ENCODE measurements at regions not wholly inside any gene's neighbourhood (a gene's known extent, or its start where the extent isn't known, plus 50 kb on each side); places are given as distances from the start of the nearest gene placed in this dataset.

GRCh38 chr7:36802459-36803135, 78.3 kb upstream of the AOAH start:
- DNase-seq (ENCODE audit: low spot score), result no peak

DNA sequence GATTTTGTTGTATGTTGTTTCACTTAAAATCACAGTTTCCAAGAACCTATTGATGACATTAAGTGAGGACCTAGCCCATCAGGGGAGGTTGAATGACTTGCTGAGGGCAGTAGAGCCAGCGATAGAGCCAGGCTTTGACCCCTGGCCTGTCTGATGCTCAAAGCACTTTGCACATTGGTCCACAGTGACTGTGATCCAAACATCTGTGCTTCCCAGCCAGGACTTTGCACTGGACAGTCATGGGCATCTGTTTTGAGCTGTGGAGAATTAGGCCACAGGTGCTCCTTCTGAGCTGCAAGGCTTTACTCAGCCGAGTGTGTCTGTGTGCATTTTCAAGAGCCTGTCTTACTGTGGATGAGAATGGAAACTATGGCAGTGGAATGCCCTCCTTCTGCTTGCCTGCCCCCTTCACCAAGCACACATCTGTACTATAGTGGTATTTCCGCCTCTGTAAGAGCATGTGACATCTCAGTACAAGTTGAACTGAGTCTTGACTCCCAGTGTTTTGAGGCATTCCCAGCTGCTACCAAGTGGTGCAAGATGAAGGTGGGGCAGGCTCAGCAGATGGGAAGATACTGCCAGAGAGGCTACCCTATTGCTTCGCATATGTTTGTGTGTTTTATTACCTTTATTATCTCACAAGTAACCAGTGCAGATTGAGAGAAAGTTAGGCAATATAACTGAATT, 72.7 kb upstream of the AOAH start:
- DNase-seq (ENCODE audit: low spot score), result no peak

GRCh38 chr7:36795451-36796021, 71.2 kb upstream of the AOAH start:
- DNase-seq (ENCODE audit: low spot score), result no peak

DNA sequence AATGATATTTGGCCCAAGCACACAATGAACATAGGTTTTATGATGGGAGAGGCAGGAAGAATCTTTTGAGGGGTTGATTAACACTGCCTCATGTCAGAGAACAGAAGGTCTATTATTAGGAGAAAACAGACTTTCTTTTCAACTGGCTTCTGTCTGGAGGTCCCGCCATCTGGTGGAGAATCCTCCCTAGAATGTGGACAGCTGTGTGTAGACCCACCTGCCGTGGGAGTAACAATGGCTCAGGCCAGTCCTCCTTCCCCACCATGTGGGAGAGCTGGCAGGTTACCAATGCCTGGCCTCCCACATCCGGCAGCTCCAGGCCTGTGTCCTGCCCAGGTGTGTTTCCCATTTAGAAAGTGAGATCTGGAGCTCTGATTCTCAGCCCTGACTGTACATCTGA, 70.4 kb upstream of the AOAH start:
- DNase-seq (ENCODE audit: low spot score), result no peak

GRCh38 chr7:36792421-36792820, 68.1 kb upstream of the AOAH start:
- DNase-seq (ENCODE audit: low spot score), result no peak

GRCh38 chr7:36790311-36790787, 66.1 kb upstream of the AOAH start:
- no peak for DNase-seq (ENCODE audit: low spot score)

DNA sequence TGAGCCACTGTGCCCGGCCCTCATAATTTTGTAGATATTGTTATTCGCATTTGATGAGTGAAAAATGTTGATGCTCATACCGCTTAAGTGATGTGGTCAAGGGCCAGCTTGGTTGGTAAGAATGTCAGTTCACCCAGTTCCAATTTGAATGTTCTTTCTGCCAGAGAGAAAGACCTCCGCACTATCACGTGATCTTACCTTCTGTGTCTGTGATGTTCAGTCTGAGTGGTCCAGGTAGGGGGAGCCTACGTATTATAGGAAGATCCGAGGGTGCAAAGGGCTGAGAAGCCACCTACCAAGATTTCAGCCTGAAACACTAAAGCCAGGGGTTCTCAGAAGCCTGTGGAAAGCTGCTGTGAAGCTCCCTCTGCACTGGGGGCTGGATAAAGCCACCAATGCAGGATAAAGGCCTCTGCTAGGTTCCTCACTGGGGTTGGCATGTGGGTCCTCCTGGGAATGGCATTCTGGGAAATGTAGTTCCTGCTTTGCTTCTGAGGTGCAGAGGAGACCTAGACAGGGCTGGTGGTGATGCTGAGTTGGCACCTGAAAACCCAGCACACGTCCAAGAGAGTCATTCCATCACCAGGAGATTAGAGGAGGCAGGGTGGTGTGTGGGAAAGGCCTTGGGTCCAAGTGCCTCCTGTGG, 64.7 kb upstream of the AOAH start:
- DNase-seq (ENCODE audit: low spot score), result peak; percentile 14

DNA sequence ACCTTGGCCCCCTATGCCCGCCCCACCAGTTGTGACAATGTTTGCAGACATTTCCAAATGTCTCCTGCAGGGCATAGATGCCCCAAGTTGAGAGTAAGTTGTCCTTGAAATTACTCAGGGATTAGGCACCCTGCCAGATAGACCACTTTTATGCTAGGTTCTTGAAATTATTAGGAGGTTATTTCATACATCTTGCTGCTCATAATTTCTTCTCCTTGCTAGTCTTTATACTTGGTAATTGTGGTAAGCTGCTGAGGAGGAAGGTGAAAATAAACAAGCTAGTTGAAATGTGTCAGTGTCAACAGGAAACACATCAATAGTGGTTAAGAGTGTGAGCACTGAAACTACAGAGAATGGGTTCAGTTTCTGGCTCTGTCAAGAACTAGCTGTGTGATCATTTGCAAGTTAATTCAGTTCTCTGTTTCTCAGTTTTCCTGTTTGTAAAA, 63.7 kb upstream of the AOAH start:
- DNase-seq (ENCODE audit: low spot score), result no peak

DNA sequence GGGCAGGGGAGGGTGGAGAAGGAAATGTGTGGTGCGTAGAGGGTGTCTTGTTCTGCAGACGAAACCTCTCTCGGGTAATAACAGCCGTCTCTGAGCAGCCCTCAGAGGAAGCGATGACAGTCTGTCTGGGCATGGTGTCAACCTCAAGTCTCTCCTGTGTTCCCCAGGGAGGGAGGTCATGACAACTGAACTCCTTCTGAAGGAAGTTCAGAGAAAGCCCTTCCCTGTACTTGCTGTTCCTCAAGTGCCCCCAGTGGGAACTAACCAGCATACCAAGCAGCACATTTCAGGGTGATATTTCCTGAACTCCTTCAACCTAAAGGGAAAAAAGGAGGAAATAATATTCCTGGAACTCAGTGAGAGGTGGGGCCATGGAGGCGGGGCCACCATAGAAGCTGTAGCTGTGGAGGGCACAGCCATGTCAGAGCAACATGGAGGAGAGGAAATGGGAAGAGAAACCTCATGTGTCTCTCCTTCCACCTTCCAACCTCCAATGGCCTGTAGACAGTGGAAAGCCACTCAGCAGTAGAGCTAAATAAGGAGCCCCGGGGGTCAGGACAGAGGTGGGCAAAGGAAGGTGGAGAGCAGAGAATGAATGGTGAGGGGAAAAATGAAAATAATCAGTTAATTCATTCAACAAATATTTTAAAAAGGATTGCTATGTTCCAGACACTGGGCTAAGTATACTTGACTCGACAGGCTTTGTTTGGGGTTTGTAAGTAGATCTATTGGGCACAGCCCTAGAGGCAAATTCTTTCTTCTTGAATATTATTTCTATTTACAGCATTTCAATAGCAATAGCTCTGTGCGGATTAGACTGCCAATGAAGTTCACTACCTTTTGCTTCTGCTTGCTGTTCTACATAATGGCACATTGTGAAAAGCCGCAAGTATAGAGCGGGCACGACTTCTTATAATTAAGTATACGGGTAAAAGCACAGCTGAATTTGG, 61.0 kb upstream of the AOAH start:
- no peak for DNase-seq (ENCODE audit: low spot score)

GRCh38 chr7:36781011-36781738, 56.9 kb upstream of the AOAH start:
- DNase-seq (ENCODE audit: low spot score), result no peak

- DNase-seq (ENCODE audit: low spot score), result no peak
Observed at GRCh38 chr7:36777855-36778254, 53.6 kb upstream of the AOAH start.

DNA sequence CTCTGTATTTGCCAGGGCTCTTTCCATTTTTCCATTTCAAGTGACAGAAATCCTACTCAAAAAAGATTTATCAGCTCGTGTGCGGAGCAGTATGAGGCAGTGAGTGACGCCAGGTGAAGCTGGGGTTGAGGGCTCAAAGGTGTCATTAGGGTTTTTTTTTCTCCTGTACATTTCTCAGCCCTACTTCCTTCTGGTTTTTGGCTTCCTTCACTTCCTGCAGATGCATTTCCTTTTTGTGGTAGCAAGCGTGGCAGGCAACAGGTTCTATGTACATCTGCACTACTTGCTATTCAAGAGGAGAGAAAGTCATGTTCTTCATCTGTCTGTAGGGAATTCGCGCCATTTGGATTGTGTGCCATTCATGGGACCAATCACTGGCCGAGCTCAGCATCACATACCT, 52.8 kb upstream of the AOAH start:
- DNase-seq (ENCODE audit: low spot score), result no peak

DNA sequence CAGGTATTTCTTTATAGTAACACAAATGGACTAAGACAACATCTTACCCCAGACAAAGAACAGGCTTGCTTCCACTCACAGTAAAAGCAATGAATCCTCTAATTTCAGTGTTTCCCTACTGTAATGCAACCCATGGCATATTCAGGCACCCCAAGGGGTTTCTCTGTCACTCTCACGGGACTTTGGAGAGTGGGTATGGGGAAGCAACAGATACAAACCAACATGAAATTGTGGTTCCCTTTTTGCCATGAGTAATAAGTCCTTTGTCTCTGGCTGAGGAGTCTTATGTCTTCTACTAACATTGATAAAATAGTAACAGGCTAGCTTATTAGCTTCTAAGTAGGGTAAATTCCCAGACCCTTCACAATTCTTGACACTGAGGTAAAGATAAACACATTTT, 51.4 kb upstream of the AOAH start:
- no peak for DNase-seq (ENCODE audit: low spot score)

DNA sequence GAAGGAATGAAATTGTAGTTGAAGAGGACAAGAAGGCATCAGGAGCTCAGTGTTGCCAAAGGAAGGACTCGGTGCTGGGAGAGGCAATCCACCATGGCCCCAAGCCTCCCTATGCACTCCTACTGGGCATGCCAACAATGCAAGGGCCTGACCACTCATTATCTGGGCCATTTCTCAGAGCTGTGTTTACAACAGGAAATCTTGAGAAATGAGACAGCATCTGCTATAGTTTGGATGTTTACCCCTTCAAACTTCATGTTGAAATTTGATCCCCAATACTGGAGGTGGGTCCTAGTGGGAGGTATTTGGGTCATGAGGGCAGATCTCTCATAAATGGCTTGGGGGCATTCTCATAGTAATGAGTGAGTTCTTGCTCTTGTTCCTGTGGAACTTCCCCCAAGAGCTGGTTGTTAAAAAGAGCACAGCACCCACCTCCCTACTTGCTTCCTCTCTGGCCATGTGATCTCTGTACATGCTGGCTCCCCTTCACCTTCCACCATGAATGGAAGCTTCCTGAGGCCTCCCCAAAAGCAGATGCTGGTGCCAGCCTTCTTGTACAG, 50.8 kb upstream of the AOAH start:
- no peak for DNase-seq (ENCODE audit: low spot score)

All from iPS-NIHi11 (cell line).